ENCODE measurements at regions not wholly inside any gene's neighbourhood (a gene's known extent, or its start where the extent isn't known, plus 50 kb on each side); places are given as distances from the start of the nearest gene placed in this dataset.

DNA sequence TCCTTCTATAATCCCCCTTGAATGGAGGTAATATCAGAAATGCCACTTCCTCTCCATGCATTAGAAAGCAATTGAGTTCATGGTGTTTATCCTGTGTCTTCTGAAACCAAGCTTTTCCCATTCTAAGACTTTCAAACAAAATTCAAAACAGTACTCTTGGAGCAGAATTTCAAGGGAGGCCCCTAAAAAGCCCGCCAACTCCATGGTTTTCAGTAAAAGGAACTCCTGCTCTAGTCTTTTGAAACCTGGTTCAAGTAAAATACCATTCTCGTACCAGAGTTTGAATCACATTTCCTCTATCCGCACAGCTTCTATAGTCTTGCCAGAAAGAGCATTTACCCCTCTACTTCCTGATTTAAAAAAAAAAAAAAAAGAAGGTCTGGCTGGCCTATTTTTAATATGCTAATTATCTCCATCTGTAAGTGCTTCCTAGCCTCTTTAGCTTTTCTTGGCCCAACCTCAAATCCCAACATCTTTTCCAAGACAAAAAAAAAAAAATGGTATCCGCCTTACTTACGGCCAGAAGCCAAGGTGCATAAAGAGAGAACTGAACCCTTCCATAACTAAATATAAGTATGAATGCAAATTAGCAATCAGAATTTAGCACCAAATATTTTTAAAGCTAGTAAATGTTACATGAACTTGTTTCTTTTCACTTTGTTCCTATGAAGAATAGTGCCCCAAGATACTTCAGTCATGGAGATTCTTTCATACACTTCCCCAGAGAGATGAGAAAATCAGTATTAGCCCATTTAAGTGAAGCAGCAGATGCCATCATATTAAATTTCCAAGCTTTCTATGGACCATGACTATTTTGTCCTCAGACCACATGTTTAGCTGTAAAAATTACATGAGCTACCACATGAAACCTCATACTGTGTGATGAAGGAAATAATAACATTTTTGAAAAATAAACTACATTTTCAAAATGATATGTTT lies 199.9 kb upstream of the FAM3C start:
- no peak overlapping the region for H3K4me3 Mint-ChIP-seq
- H3K27ac ChIP-seq (ENCODE audit: low read depth, low read length), result no peak overlapping the region
- intact Hi-C loops (cut with micrococcal nuclease), result no loop called here
- no peak overlapping the region for H3K4me3 ChIP-seq (ENCODE audit: low read length)
- DNase-seq (no peak), ATAC-seq (no peak)
- H3K27me3 ChIP-seq (ENCODE audit: control insufficient read depth in 2 of 2, insufficient read depth in 2 of 2, low read length in 2 of 2), result no peaks in the 10 kb centered on the region
- no peaks in the 10 kb centered on the region for H3K36me3 Mint-ChIP-seq
- no peak overlapping the region for H3K27ac Mint-ChIP-seq
- ChIA-PET POLR2A (no interaction called here), CTCF (no interaction called here)
- no peaks in the 10 kb centered on the region for H3K4me1 Mint-ChIP-seq
- no peaks in the 10 kb centered on the region for H3K36me3 ChIP-seq (ENCODE audit: control insufficient read depth in 2 of 3, insufficient read depth in 3 of 3, low read length in 3 of 3)
- peaks cover 0 to 26% (median 4%) of the 10 kb centered on the region in 11 donors for H3K9me3 Mint-ChIP-seq
- no peaks in the 10 kb centered on the region for H3K4me1 ChIP-seq (ENCODE audit: control insufficient read depth in 2 of 2, insufficient read depth in 2 of 2, low read length in 2 of 2)
- no peaks in the 10 kb centered on the region for H3K9me3 ChIP-seq (ENCODE audit: control insufficient read depth in 2 of 3, low read length in 3 of 3)
- peaks cover 0 to 15% (median 0%) of the 10 kb centered on the region in 5 donors for H3K27me3 Mint-ChIP-seq

GRCh38 chr7:121591926-121592325 lies 195.8 kb upstream of the FAM3C start:
- Mint-ChIP-seq H3K36me3 (no peaks in the 10 kb centered on the region), H3K27ac (no peak overlapping the region), H3K9me3 (peaks cover 0 to 17% (median 4%) of the 10 kb centered on the region in 11 donors), H3K27me3 (peaks cover under 1 to 23% (median 9%) of the 10 kb centered on the region in 5 donors), H3K4me1 (no peaks in the 10 kb centered on the region), H3K4me3 (no peak overlapping the region)
- DNase-seq (no peak), ATAC-seq (no peak)
- Histone ChIP-seq H3K27me3 (ENCODE audit: control insufficient read depth in 2 of 2, insufficient read depth in 2 of 2, low read length in 2 of 2) (no peaks in the 10 kb centered on the region), H3K36me3 (ENCODE audit: control insufficient read depth in 2 of 3, insufficient read depth in 3 of 3, low read length in 3 of 3) (no peaks in the 10 kb centered on the region), H3K4me3 (ENCODE audit: low read length) (no peak overlapping the region), H3K9me3 (ENCODE audit: control insufficient read depth in 2 of 3, low read length in 3 of 3) (no peaks in the 10 kb centered on the region), H3K27ac (ENCODE audit: low read depth, low read length) (no peak overlapping the region), H3K4me1 (ENCODE audit: control insufficient read depth in 2 of 2, insufficient read depth in 2 of 2, low read length in 2 of 2) (no peaks in the 10 kb centered on the region)
- CTCF ChIA-PET, result no interaction called here
- POLR2A ChIA-PET, result no interaction called here
- intact Hi-C loops (cut with micrococcal nuclease), result no loop called here

DNA sequence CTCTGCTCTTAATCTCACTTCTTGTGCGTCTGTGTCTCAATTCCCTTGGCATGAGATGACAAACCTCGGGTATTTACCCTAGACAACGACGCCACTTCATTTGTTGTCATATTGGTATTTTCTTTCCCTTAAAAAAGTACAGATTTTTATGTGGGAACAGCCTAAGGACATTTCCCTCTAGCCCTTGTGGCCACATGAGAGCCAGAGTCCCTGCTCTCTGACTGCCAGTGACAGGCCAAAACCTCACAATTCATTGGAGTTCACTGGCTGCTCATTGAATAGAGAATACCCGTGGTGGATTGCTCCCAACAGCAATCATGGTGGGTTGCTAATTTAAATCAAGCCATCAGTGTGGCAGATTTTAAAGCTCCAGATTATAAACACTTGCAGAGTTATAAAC lies 191.3 kb upstream of the FAM3C start:
- H3K4me1 Mint-ChIP-seq, result no peaks in the 10 kb centered on the region
- H3K36me3 ChIP-seq (ENCODE audit: control insufficient read depth in 2 of 3, insufficient read depth in 3 of 3, low read length in 3 of 3), result no peaks in the 10 kb centered on the region
- no peaks in the 10 kb centered on the region for H3K36me3 Mint-ChIP-seq
- intact Hi-C loops (cut with micrococcal nuclease), result no loop called here
- no peak overlapping the region for H3K4me3 Mint-ChIP-seq
- peaks cover 3 to 25% (median 15%) of the 10 kb centered on the region in 5 donors for H3K27me3 Mint-ChIP-seq
- no peaks in the 10 kb centered on the region for H3K9me3 ChIP-seq (ENCODE audit: control insufficient read depth in 2 of 3, low read length in 3 of 3)
- H3K27me3 ChIP-seq (ENCODE audit: control insufficient read depth in 2 of 2, insufficient read depth in 2 of 2, low read length in 2 of 2), result no peaks in the 10 kb centered on the region
- no peak for ATAC-seq
- H3K4me1 ChIP-seq (ENCODE audit: control insufficient read depth in 2 of 2, insufficient read depth in 2 of 2, low read length in 2 of 2), result no peaks in the 10 kb centered on the region
- DNase-seq, result no peak
- ChIA-PET POLR2A (no interaction called here), CTCF (no interaction called here)
- no peak overlapping the region for H3K27ac Mint-ChIP-seq
- H3K4me3 ChIP-seq (ENCODE audit: low read length), result no peak overlapping the region
- H3K9me3 Mint-ChIP-seq, result peaks cover 0 to 6% (median 0%) of the 10 kb centered on the region in 11 donors
- H3K27ac ChIP-seq (ENCODE audit: low read depth, low read length), result no peak overlapping the region

DNA sequence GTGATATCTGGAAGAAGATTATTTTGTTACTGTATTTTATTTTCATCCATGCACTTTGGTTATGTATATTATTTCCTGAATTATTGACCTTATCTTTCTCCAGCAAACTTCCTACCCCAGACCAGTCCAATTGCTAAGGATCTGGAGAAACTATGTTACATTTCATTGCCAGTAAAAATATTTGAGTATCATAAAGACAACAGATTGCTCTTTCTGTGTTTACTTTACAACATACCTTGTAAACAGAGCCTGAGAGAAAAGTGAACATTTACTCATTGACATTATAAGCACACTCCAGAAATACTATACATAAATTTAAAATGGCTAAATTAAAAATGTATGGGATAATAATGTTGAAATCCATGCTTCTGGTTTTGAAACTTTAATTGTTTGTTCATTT lies 186.2 kb upstream of the FAM3C start:
- H3K4me3 ChIP-seq (ENCODE audit: low read length), result no peak overlapping the region
- ATAC-seq, result no peak
- H3K9me3 ChIP-seq (ENCODE audit: control insufficient read depth in 2 of 3, low read length in 3 of 3), result no peaks in the 10 kb centered on the region
- no peaks in the 10 kb centered on the region for H3K4me1 ChIP-seq (ENCODE audit: control insufficient read depth in 2 of 2, insufficient read depth in 2 of 2, low read length in 2 of 2)
- intact Hi-C loops (cut with micrococcal nuclease), result no loop called here
- H3K27ac ChIP-seq (ENCODE audit: low read depth, low read length), result no peak overlapping the region
- no peaks in the 10 kb centered on the region for H3K36me3 ChIP-seq (ENCODE audit: control insufficient read depth in 2 of 3, insufficient read depth in 3 of 3, low read length in 3 of 3)
- Mint-ChIP-seq H3K4me3 (no peak overlapping the region), H3K27me3 (peaks cover 8 to 27% (median 21%) of the 10 kb centered on the region in 5 donors), H3K36me3 (no peaks in the 10 kb centered on the region), H3K4me1 (no peaks in the 10 kb centered on the region), H3K27ac (no peak overlapping the region), H3K9me3 (peaks cover 0 to 2% (median 0%) of the 10 kb centered on the region in 11 donors)
- ChIA-PET POLR2A (no interaction called here), CTCF (no interaction called here)
- no peak for DNase-seq
- H3K27me3 ChIP-seq (ENCODE audit: control insufficient read depth in 2 of 2, insufficient read depth in 2 of 2, low read length in 2 of 2), result no peaks in the 10 kb centered on the region

DNA sequence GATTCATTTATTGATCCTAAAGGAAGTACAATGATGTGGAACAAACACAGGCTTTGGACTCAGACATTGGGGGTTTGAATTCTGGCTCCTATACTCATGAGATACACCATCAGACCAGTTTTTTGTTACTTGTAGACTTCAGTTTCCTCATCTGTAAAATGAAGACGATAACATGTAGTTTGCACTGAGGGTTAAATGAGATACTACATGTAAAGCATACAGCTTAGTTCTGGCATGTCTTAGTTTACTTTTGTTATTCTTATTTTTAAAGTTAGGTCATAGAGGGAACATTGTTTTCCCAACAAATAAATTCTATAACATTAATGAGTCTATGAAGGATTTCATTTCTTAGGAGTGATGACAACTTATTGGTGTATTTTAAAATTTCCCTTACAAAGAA lies 183.5 kb upstream of the FAM3C start:
- intact Hi-C loops (cut with micrococcal nuclease), result no loop called here
- Histone ChIP-seq H3K27ac (ENCODE audit: low read depth, low read length) (no peak overlapping the region), H3K9me3 (ENCODE audit: control insufficient read depth in 2 of 3, low read length in 3 of 3) (no peaks in the 10 kb centered on the region), H3K4me1 (ENCODE audit: control insufficient read depth in 2 of 2, insufficient read depth in 2 of 2, low read length in 2 of 2) (no peaks in the 10 kb centered on the region), H3K36me3 (ENCODE audit: control insufficient read depth in 2 of 3, insufficient read depth in 3 of 3, low read length in 3 of 3) (no peaks in the 10 kb centered on the region), H3K27me3 (ENCODE audit: control insufficient read depth in 2 of 2, insufficient read depth in 2 of 2, low read length in 2 of 2) (no peaks in the 10 kb centered on the region), H3K4me3 (ENCODE audit: low read length) (no peak overlapping the region)
- no peaks in the 10 kb centered on the region for H3K4me1 Mint-ChIP-seq
- H3K36me3 Mint-ChIP-seq, result no peaks in the 10 kb centered on the region
- no peak for DNase-seq
- H3K27ac Mint-ChIP-seq, result no peak overlapping the region
- no peak for ATAC-seq
- no peak overlapping the region for H3K4me3 Mint-ChIP-seq
- H3K27me3 Mint-ChIP-seq, result peaks cover 17 to 33% (median 22%) of the 10 kb centered on the region in 5 donors
- CTCF ChIA-PET, result interaction anchor here (0.7 kb wide), 1 partner anchor 279 kb away, joined by 3 read pairs; no protein-coding TSS in a partner anchor
- H3K9me3 Mint-ChIP-seq, result peaks cover 0 to 2% (median 0%) of the 10 kb centered on the region in 11 donors
- POLR2A ChIA-PET, result no interaction called here

- no peaks in the 10 kb centered on the region for H3K36me3 Mint-ChIP-seq
Measured at GRCh38 chr7:121578669-121579068, 182.6 kb upstream of the FAM3C start.

More at GRCh38 chr7:121578669-121579068, 182.6 kb upstream of the FAM3C start:
- H3K4me1 Mint-ChIP-seq, result no peaks in the 10 kb centered on the region
- H3K27me3 ChIP-seq (ENCODE audit: control insufficient read depth in 2 of 2, insufficient read depth in 2 of 2, low read length in 2 of 2), result no peaks in the 10 kb centered on the region
- no peaks in the 10 kb centered on the region for H3K36me3 ChIP-seq (ENCODE audit: control insufficient read depth in 2 of 3, insufficient read depth in 3 of 3, low read length in 3 of 3)
- peaks cover 0 to 2% (median 0%) of the 10 kb centered on the region in 11 donors for H3K9me3 Mint-ChIP-seq
- no peak overlapping the region for H3K27ac Mint-ChIP-seq
- DNase-seq, result no peak
- H3K27ac ChIP-seq (ENCODE audit: low read depth, low read length), result no peak overlapping the region
- intact Hi-C loops (cut with micrococcal nuclease), result no loop called here
- no peaks in the 10 kb centered on the region for H3K9me3 ChIP-seq (ENCODE audit: control insufficient read depth in 2 of 3, low read length in 3 of 3)
- no peak for ATAC-seq
- ChIA-PET POLR2A (no interaction called here), CTCF (no interaction called here)
- peaks cover 21 to 38% (median 28%) of the 10 kb centered on the region in 5 donors for H3K27me3 Mint-ChIP-seq
- no peaks in the 10 kb centered on the region for H3K4me1 ChIP-seq (ENCODE audit: control insufficient read depth in 2 of 2, insufficient read depth in 2 of 2, low read length in 2 of 2)
- H3K4me3 Mint-ChIP-seq, result no peak overlapping the region
- no peak overlapping the region for H3K4me3 ChIP-seq (ENCODE audit: low read length)
